HEK293 (cell line): ENCODE measurements at regions not wholly inside any gene's neighbourhood (a gene's known extent, or its start where the extent isn't known, plus 50 kb on each side); places are given as distances from the start of the nearest gene placed in this dataset.

Source experiments
- CTCF ChIA-PET: fragments of 350-600 bp; formaldehyde crosslinking; extraction: SDS; loops from one replicate; lab custom pipeline; 2021; ENCODE audit warnings: antibody characterized with exemption; lab: Yijun Ruan, JAX
- POLR2A ChIA-PET: fragments of 300-600 bp; formaldehyde crosslinking; extraction: SDS; loops from one replicate; lab custom pipeline; 2020; ENCODE audit warnings: antibody characterized with exemption, inconsistent platforms; lab: Yijun Ruan, JAX
- H3K27ac ChIP-seq: fragments of 200-500 bp; sonication (Bioruptor generic); 2 replicates; pipeline ENCODE4 v1.5.1; 2014; ENCODE audit warnings: low read depth, low read length, control low read depth, inconsistent platforms; ENCODE audit errors: extremely low read depth
- H3K36me3 ChIP-seq, 2 experiments: fragments of 200-500 bp in 1 of 2; sonication (Bioruptor generic) in 1 of 2; 1 replicate in 1 of 2; 2 replicates in 1 of 2; pipeline ENCODE4 v1.5.1; 2014 to 2017; ENCODE audit warnings: inconsistent platforms in 2 of 2, low read length in 2 of 2; ENCODE audit not compliant: control insufficient read depth in 2 of 2, insufficient read depth in 1 of 2
- H3K4me1 ChIP-seq: fragments of 200-500 bp; sonication (Bioruptor generic); 2 replicates; pipeline ENCODE4 v1.5.1; 2014; ENCODE audit warnings: mild to moderate bottlenecking, low read length, inconsistent platforms; ENCODE audit not compliant: control insufficient read depth, insufficient read depth
- H3K4me3 ChIP-seq: 2 replicates; pipeline ENCODE4 v1.5.1; 2011; ENCODE audit warnings: low read depth, mild to moderate bottlenecking, control low read depth, low read length, moderate library complexity
- H3K9me3 ChIP-seq: fragments of 200-500 bp; sonication (Bioruptor generic); 2 replicates; pipeline ENCODE4 v1.5.1; 2014; ENCODE audit warnings: low read depth, low read length, inconsistent platforms; ENCODE audit not compliant: control insufficient read depth, insufficient read depth
- GLIS2 ChIP-seq: fragments of 450-650 bp; formaldehyde crosslinking; IDR thresholded peaks from 2 replicates; pipeline ENCODE4 v1.5.1; 2016; ENCODE audit warnings: missing biosample characterization, missing genetic modification characterization
- KLF10 ChIP-seq: fragments of 450-650 bp; IDR thresholded peaks from 2 replicates; pipeline ENCODE4 v1.5.1; 2018; ENCODE audit warnings: missing biosample characterization, mild to moderate bottlenecking, missing genetic modification characterization
- KLF16 ChIP-seq: fragments of 450-650 bp; formaldehyde crosslinking; IDR thresholded peaks from 2 replicates; pipeline ENCODE4 v1.5.1; 2017; ENCODE audit warnings: missing biosample characterization, missing genetic modification characterization
- KLF9 ChIP-seq: fragments of 450-650 bp; formaldehyde crosslinking; IDR thresholded peaks from 2 replicates; pipeline ENCODE4 v1.5.1; 2016; ENCODE audit warnings: missing biosample characterization, missing genetic modification characterization, low read depth
- SCRT2 ChIP-seq: fragments of 450-650 bp; formaldehyde crosslinking; IDR thresholded peaks from 2 replicates; pipeline ENCODE4 v1.5.1; 2016; ENCODE audit warnings: missing biosample characterization, missing genetic modification characterization
- SETDB1 ChIP-seq: IDR thresholded peaks from one replicate; pipeline ENCODE4 v1.6.1; 2017; ENCODE audit warnings: mild to moderate bottlenecking, low read length, moderate library complexity, mixed read lengths; ENCODE audit not compliant: insufficient read length
- YY1 ChIP-seq: fragments of 450-650 bp; formaldehyde crosslinking; IDR thresholded peaks from 2 replicates; pipeline ENCODE4 v1.5.1; 2018; ENCODE audit warnings: missing biosample characterization, missing genetic modification characterization
- ZBTB1 ChIP-seq: fragments of 450-650 bp; formaldehyde crosslinking; IDR thresholded peaks from 2 replicates; pipeline ENCODE4 v1.5.1; 2016; ENCODE audit warnings: missing biosample characterization, missing genetic modification characterization
- ZEB2 ChIP-seq: fragments of 450-650 bp; formaldehyde crosslinking; IDR thresholded peaks from 2 replicates; pipeline ENCODE4 v1.5.1; 2016; ENCODE audit warnings: missing biosample characterization, missing genetic modification characterization
- ZNF121 ChIP-seq: fragments of 450-650 bp; formaldehyde crosslinking; IDR thresholded peaks from 2 replicates; pipeline ENCODE4 v1.5.1; 2016; ENCODE audit warnings: missing biosample characterization, missing genetic modification characterization
- ZNF248 ChIP-seq: fragments of 450-650 bp; formaldehyde crosslinking; IDR thresholded peaks from 2 replicates; pipeline ENCODE4 v1.5.1; 2017; ENCODE audit warnings: missing biosample characterization, missing genetic modification characterization
- ZNF324 ChIP-seq: fragments of 450-650 bp; formaldehyde crosslinking; IDR thresholded peaks from 2 replicates; pipeline ENCODE4 v1.5.1; 2016; ENCODE audit warnings: missing biosample characterization, missing genetic modification characterization
- ZNF335 ChIP-seq: fragments of 450-650 bp; formaldehyde crosslinking; conservative IDR thresholded peaks from 2 replicates; pipeline ENCODE4 v1.5.1; 2016; ENCODE audit warnings: missing biosample characterization, missing genetic modification characterization
- ZNF354C ChIP-seq: fragments of 450-650 bp; formaldehyde crosslinking; IDR thresholded peaks from 2 replicates; pipeline ENCODE4 v1.5.1; 2016; ENCODE audit warnings: missing biosample characterization, missing genetic modification characterization, low read depth, borderline replicate concordance
- ZNF366 ChIP-seq: fragments of 450-650 bp; formaldehyde crosslinking; conservative IDR thresholded peaks from 2 replicates; pipeline ENCODE4 v1.5.1; 2016; ENCODE audit warnings: missing biosample characterization, missing genetic modification characterization
- ZNF521 ChIP-seq: fragments of 450-650 bp; formaldehyde crosslinking; IDR thresholded peaks from 2 replicates; pipeline ENCODE4 v1.5.1; 2017; ENCODE audit warnings: missing biosample characterization, mild to moderate bottlenecking, missing genetic modification characterization
- ZNF561 ChIP-seq: fragments of 450-650 bp; IDR thresholded peaks from 2 replicates; pipeline ENCODE4 v1.5.1; 2018; ENCODE audit warnings: missing biosample characterization, missing genetic modification characterization, borderline replicate concordance
- ZNF571 ChIP-seq: fragments of 450-650 bp; formaldehyde crosslinking; IDR thresholded peaks from 2 replicates; pipeline ENCODE4 v1.5.0; 2017; ENCODE audit warnings: missing biosample characterization, missing genetic modification characterization
- ZNF623 ChIP-seq: fragments of 450-650 bp; formaldehyde crosslinking; IDR thresholded peaks from 2 replicates; pipeline ENCODE4 v1.5.1; 2016; ENCODE audit warnings: missing biosample characterization, missing genetic modification characterization
- ZSCAN16 ChIP-seq: fragments of 450-650 bp; formaldehyde crosslinking; IDR thresholded peaks from 2 replicates; pipeline ENCODE4 v1.5.1; 2016; ENCODE audit warnings: missing biosample characterization, missing genetic modification characterization
- TF ChIP-seq, protein P1 (sequence below): fragments of 450-650 bp; formaldehyde crosslinking; IDR thresholded peaks from 2 replicates; pipeline ENCODE4 v1.5.1; 2016; ENCODE audit warnings: missing biosample characterization, missing genetic modification characterization
- TF ChIP-seq, protein P2 (sequence below): fragments of 450-650 bp; formaldehyde crosslinking; IDR thresholded peaks from 2 replicates; pipeline ENCODE4 v1.5.1; 2016; ENCODE audit warnings: missing biosample characterization, missing genetic modification characterization
- TF ChIP-seq, protein P3 (sequence below): fragments of 450-650 bp; formaldehyde crosslinking; IDR thresholded peaks from 2 replicates; pipeline ENCODE4 v1.5.1; 2016; ENCODE audit warnings: missing biosample characterization, missing genetic modification characterization
- TF ChIP-seq, protein P4 (sequence below): fragments of 450-650 bp; formaldehyde crosslinking; IDR thresholded peaks from 2 replicates; pipeline ENCODE4 v1.5.1; 2016; ENCODE audit warnings: missing biosample characterization, missing genetic modification characterization
- TF ChIP-seq, protein P5 (sequence below): fragments of 450-650 bp; formaldehyde crosslinking; conservative IDR thresholded peaks from 2 replicates; pipeline ENCODE4 v1.5.1; 2016; ENCODE audit warnings: low read depth, missing biosample characterization, missing genetic modification characterization

DNA sequence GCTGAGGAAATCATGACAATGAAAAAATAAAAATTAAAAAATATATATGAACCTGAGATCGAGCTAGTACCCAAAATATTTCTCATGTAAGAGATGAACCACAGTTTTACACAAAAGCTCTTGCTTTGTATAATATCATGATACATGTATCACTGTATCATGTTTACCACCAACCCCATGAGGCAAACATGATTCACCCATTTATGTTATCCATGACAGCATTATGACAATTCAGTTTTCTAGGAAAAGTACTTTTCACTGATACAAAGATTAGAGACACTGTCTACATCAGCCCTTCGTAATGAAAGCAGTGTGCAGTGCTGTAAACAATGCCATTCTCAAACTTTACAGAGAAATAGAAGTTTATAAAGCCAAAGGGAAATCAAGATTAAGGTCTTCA lies 852.5 kb upstream of the LRRC4C start:
- POLR2A ChIA-PET, result no interaction called here
- H3K4me3 ChIP-seq, result no peak overlapping the region
- no peaks in the 10 kb centered on the region for H3K9me3 ChIP-seq
- TF ChIP-seq ZNF521 (tag by site-specific recombination) (no peak), YY1 (no peak), ZNF248 (no peak), ZNF623 (no peak), ZSCAN16 (tag by site-specific recombination) (no peak), SCRT2 (tag by site-specific recombination) (no peak), GLIS2 (tag by site-specific recombination) (no peak), ZEB2 (tag by site-specific recombination) (no peak), ZNF121 (tag by site-specific recombination) (no peak), ZNF561 (tag by site-specific recombination) (no peak), ZNF354C (no peak), ZNF366 (tag by site-specific recombination) (no peak), ZNF324 (tag by site-specific recombination) (no peak), ZNF571 (tag by site-specific recombination) (no peak), SETDB1 (no peak)
- TF ChIP-seq, protein P1, sequence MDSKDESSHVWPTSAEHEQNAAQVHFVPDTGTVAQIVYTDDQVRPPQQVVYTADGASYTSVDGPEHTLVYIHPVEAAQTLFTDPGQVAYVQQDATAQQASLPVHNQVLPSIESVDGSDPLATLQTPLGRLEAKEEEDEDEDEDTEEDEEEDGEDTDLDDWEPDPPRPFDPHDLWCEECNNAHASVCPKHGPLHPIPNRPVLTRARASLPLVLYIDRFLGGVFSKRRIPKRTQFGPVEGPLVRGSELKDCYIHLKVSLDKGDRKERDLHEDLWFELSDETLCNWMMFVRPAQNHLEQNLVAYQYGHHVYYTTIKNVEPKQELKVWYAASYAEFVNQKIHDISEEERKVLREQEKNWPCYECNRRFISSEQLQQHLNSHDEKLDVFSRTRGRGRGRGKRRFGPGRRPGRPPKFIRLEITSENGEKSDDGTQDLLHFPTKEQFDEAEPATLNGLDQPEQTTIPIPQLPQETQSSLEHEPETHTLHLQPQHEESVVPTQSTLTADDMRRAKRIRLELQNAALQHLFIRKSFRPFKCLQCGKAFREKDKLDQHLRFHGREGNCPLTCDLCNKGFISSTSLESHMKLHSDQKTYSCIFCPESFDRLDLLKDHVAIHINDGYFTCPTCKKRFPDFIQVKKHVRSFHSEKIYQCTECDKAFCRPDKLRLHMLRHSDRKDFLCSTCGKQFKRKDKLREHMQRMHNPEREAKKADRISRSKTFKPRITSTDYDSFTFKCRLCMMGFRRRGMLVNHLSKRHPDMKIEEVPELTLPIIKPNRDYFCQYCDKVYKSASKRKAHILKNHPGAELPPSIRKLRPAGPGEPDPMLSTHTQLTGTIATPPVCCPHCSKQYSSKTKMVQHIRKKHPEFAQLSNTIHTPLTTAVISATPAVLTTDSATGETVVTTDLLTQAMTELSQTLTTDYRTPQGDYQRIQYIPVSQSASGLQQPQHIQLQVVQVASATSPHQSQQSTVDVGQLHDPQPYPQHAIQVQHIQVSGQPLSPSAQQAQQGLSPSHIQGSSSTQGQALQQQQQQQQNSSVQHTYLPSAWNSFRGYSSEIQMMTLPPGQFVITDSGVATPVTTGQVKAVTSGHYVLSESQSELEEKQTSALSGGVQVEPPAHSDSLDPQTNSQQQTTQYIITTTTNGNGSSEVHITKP, result no peak
- TF ChIP-seq, protein P2, sequence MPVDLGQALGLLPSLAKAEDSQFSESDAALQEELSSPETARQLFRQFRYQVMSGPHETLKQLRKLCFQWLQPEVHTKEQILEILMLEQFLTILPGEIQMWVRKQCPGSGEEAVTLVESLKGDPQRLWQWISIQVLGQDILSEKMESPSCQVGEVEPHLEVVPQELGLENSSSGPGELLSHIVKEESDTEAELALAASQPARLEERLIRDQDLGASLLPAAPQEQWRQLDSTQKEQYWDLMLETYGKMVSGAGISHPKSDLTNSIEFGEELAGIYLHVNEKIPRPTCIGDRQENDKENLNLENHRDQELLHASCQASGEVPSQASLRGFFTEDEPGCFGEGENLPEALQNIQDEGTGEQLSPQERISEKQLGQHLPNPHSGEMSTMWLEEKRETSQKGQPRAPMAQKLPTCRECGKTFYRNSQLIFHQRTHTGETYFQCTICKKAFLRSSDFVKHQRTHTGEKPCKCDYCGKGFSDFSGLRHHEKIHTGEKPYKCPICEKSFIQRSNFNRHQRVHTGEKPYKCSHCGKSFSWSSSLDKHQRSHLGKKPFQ (tag by site-specific recombination), result no peak
- TF ChIP-seq, protein P3, sequence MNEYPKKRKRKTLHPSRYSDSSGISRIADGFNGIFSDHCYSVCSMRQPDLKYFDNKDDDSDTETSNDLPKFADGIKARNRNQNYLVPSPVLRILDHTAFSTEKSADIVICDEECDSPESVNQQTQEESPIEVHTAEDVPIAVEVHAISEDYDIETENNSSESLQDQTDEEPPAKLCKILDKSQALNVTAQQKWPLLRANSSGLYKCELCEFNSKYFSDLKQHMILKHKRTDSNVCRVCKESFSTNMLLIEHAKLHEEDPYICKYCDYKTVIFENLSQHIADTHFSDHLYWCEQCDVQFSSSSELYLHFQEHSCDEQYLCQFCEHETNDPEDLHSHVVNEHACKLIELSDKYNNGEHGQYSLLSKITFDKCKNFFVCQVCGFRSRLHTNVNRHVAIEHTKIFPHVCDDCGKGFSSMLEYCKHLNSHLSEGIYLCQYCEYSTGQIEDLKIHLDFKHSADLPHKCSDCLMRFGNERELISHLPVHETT (tag by site-specific recombination), result no peak
- H3K36me3 ChIP-seq, result no peaks in the 10 kb centered on the region
- CTCF ChIA-PET, result no interaction called here
- no peaks in the 10 kb centered on the region for H3K4me1 ChIP-seq
- no peak overlapping the region for H3K27ac ChIP-seq

DNA sequence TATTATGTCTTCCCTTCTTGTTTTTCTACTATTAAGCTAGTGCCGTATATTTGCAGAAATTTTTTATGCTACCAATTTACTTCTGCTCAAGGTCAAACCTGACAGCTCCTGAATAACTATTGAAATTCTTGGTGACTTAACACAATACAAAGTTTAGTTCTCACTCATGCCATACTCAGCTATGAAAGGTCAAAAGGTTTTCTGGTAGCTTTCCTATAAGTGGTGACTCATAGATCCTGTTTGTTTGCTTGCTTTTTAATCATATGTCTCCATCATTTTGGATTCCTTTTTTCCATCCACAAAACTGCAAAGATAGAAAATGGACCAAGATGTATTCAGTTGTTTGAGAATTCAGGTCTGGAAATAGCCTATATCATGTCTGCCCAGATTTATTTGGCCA lies 855.8 kb upstream of the LRRC4C start:
- POLR2A ChIA-PET, result no interaction called here
- Histone ChIP-seq H3K4me1 (no peaks in the 10 kb centered on the region), H3K9me3 (no peaks in the 10 kb centered on the region), H3K4me3 (no peak overlapping the region), H3K27ac (no peak overlapping the region), H3K36me3 (no peaks in the 10 kb centered on the region)
- CTCF ChIA-PET, result no interaction called here
- TF ChIP-seq KLF16 (tag by site-specific recombination), result no peak
- TF ChIP-seq ZBTB1, result no peak
- TF ChIP-seq GLIS2 (tag by site-specific recombination), result no peak
- TF ChIP-seq KLF9, result no peak
- no peak for TF ChIP-seq KLF10 (tag by site-specific recombination)
- TF ChIP-seq, protein P4, sequence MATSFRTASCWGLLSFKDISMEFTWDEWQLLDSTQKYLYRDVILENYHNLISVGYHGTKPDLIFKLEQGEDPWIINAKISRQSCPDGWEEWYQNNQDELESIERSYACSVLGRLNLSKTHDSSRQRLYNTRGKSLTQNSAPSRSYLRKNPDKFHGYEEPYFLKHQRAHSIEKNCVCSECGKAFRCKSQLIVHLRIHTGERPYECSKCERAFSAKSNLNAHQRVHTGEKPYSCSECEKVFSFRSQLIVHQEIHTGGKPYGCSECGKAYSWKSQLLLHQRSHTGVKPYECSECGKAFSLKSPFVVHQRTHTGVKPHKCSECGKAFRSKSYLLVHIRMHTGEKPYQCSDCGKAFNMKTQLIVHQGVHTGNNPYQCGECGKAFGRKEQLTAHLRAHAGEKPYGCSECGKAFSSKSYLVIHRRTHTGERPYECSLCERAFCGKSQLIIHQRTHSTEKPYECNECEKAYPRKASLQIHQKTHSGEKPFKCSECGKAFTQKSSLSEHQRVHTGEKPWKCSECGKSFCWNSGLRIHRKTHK (tag by site-specific recombination), result no peak
- no peak for TF ChIP-seq ZNF335
- TF ChIP-seq, protein P5, sequence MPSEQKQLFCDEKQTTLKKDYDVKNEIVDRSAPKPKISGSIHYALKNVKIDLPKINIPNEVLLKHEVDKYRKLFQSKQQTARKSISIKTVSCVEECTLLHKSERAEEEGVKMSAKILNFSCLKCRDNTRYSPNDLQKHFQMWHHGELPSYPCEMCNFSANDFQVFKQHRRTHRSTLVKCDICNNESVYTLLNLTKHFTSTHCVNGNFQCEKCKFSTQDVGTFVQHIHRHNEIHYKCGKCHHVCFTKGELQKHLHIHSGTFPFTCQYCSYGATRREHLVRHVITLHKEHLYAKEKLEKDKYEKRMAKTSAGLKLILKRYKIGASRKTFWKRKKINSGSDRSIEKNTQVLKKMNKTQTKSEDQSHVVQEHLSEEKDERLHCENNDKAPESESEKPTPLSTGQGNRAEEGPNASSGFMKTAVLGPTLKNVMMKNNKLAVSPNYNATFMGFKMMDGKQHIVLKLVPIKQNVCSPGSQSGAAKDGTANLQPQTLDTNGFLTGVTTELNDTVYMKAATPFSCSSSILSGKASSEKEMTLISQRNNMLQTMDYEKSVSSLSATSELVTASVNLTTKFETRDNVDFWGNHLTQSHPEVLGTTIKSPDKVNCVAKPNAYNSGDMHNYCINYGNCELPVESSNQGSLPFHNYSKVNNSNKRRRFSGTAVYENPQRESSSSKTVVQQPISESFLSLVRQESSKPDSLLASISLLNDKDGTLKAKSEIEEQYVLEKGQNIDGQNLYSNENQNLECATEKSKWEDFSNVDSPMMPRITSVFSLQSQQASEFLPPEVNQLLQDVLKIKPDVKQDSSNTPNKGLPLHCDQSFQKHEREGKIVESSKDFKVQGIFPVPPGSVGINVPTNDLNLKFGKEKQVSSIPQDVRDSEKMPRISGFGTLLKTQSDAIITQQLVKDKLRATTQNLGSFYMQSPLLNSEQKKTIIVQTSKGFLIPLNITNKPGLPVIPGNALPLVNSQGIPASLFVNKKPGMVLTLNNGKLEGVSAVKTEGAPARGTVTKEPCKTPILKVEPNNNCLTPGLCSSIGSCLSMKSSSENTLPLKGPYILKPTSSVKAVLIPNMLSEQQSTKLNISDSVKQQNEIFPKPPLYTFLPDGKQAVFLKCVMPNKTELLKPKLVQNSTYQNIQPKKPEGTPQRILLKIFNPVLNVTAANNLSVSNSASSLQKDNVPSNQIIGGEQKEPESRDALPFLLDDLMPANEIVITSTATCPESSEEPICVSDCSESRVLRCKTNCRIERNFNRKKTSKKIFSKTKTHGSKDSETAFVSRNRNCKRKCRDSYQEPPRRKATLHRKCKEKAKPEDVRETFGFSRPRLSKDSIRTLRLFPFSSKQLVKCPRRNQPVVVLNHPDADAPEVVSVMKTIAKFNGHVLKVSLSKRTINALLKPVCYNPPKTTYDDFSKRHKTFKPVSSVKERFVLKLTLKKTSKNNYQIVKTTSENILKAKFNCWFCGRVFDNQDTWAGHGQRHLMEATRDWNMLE (tag by site-specific recombination), result no peak
